BLaER1 (cell line): ENCODE measurements at regions not wholly inside any gene's neighbourhood (a gene's known extent, or its start where the extent isn't known, plus 50 kb on each side); places are given as distances from the start of the nearest gene placed in this dataset.
"Not testable (repeated sequence)": the region's sequence is repeated elsewhere in the genome, so short reads cannot be mapped to it uniquely, and the experiment has no call there.

Source experiments
- H3K27ac ChIP-seq: shearing (Covaris generic); formaldehyde crosslinking; 2 replicates; pipeline ENCODE4 v1.8.1; 2022
- H3K27me3 ChIP-seq: shearing (Covaris generic); formaldehyde crosslinking; 2 replicates; pipeline ENCODE4 v1.8.1; 2022
- H3K36me3 ChIP-seq: shearing (Covaris generic); formaldehyde crosslinking; 2 replicates; pipeline ENCODE4 v1.8.1; 2022
- H3K4me1 ChIP-seq: shearing (Covaris generic); formaldehyde crosslinking; 2 replicates; pipeline ENCODE4 v1.8.1; 2022
- H3K4me2 ChIP-seq: shearing (Covaris generic); formaldehyde crosslinking; 2 replicates; pipeline ENCODE4 v1.8.1; 2022
- H3K4me3 ChIP-seq: shearing (Covaris generic); formaldehyde crosslinking; 2 replicates; pipeline ENCODE4 v1.8.1; 2022
- H3K9ac ChIP-seq: shearing (Covaris generic); formaldehyde crosslinking; 2 replicates; pipeline ENCODE4 v1.8.1; 2022
- H3K9me3 ChIP-seq: shearing (Covaris generic); formaldehyde crosslinking; 2 replicates; pipeline ENCODE4 v1.8.1; 2022
- H4K20me1 ChIP-seq: shearing (Covaris generic); formaldehyde crosslinking; 2 replicates; pipeline ENCODE4 v1.8.1; 2022
- Cebpa-rat ChIP-seq: shearing (Covaris generic); IDR thresholded peaks from 2 replicates; pipeline ENCODE4 v1.8.1; 2022

DNA sequence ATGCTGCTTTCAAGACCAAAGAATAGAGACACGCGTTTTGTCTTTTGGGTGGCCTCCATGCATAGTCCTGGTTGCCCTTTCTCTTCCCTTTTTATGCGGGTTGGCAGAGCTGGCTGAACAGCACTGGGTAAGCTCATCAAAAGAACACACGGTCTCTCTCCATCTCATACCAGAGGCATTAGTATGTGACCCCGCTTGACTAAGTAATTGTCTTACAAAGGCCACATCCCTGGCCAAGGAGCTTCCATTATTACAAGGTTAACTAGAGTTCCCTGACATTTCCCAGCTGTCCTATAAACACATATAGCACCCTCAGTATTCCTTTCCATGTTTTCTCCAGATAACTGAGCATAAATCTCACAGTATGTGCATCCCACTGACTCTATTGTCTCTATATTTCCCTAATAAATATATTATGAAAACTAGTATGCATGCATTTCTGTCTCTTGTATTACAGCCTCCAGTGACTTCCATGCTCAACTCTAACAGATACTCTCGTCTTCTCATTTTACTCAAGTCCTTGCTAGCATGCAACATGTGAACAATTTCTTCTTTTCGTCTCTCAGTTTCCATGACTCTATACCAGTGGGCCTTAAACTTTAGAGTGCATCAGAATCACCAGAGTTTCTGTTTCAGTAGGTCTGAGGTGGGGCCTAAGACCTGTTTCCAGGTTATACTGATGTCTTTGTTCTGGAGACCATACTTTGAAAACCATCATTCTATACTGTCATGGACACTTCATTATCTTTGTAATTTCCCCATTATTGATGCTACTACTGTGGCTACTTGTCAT, 247.7 kb upstream of the ARSJ start:
- no peaks in the 10 kb centered on the region for H3K9me3 ChIP-seq
- no peaks in the 10 kb centered on the region for H4K20me1 ChIP-seq
- no peak overlapping the region for H3K4me2 ChIP-seq
- no peak for TF ChIP-seq Cebpa-rat
- H3K27me3 ChIP-seq: no peaks in the 10 kb centered on the region
- peaks cover 6% of the 10 kb centered on the region for H3K4me1 ChIP-seq
- no peak overlapping the region for H3K9ac ChIP-seq
- no peaks in the 10 kb centered on the region for H3K36me3 ChIP-seq
- H3K4me3 ChIP-seq: no peak overlapping the region
- H3K27ac ChIP-seq: no peak overlapping the region

DNA sequence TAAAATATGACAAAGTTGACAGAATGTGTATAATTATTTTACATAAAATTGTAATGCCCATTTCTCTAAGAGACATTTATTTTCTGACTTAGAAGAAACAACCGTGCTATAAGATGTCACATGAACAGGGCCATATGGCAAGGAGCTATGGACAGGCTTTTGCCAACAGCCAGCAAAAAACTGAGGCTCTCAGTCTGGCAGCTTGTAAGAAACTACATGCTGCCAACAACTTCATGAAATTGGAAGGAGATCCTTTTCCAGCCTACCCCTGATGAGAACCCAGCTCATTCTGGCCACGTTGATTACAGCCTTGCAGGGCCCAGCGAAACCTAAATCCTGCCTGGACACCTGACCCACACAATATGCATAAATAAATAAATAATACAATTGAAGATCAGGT, 250.3 kb upstream of the ARSJ start:
- no peak overlapping the region for H3K27ac ChIP-seq
- no peaks in the 10 kb centered on the region for H4K20me1 ChIP-seq
- H3K4me1 ChIP-seq: peaks cover 6% of the 10 kb centered on the region
- H3K36me3 ChIP-seq: no peaks in the 10 kb centered on the region
- no peak overlapping the region for H3K4me2 ChIP-seq
- H3K27me3 ChIP-seq: no peaks in the 10 kb centered on the region
- H3K4me3 ChIP-seq: no peak overlapping the region
- no peaks in the 10 kb centered on the region for H3K9me3 ChIP-seq
- no peak overlapping the region for H3K9ac ChIP-seq
- TF ChIP-seq Cebpa-rat: no peak

DNA sequence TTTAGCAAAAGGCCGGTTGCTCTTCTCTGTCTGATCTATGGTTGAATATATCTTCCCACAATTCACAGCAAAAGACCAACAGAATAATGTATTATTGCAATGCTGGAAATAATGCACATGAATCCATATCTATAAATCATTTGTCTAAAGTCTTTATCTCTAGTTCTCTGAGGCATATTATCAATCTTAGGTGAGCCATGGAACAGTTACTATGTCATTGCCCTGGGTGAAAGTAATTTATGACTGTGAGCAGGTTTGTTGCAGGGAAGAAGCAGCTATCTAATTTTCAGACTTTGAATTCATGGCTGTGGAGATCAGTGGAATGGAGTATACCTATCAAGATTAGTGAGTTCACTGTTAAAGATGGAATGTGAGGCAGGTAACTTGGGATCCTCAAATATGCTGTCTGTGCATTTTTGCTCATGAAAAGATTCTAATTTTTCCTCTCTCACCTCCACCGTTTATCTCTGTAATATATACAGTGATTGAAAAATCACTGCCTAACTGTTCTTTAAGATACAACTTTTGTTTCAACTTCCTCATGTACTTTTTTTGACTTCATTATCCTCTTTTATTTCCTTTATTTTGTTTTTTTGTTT, 256.8 kb upstream of the ARSJ start:
- Histone ChIP-seq H3K36me3 (no peaks in the 10 kb centered on the region), H3K4me3 (no peak overlapping the region), H3K4me2 (no peak overlapping the region), H4K20me1 (no peaks in the 10 kb centered on the region), H3K27me3 (no peaks in the 10 kb centered on the region), H3K4me1 (peaks cover 4% of the 10 kb centered on the region), H3K27ac (no peak overlapping the region), H3K9me3 (no peaks in the 10 kb centered on the region), H3K9ac (no peak overlapping the region)
- TF ChIP-seq Cebpa-rat: no peak

DNA sequence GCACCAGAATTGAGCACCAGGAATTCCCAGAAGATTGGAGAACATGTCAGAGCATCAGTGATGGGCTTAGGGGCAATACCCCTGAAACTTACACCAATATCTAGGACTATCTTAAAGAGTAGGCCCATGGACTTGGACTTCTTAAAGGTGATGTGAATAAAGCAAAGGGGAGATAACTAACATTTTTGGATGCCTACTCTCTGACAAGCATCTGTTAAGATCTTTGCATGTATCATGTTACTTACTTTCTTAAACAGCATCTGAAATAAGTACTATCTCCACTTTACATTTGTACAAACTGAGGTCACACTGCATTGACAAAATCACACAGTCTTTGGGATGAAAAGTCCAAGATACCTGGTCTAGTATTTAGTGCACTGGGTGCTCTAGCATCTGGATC, 258.6 kb upstream of the ARSJ start:
- Histone ChIP-seq H3K4me3 (no peak overlapping the region), H3K36me3 (no peaks in the 10 kb centered on the region), H4K20me1 (no peaks in the 10 kb centered on the region), H3K4me2 (no peak overlapping the region), H3K9ac (no peak overlapping the region), H3K9me3 (no peaks in the 10 kb centered on the region), H3K27me3 (no peaks in the 10 kb centered on the region), H3K27ac (no peak overlapping the region), H3K4me1 (no peaks in the 10 kb centered on the region)
- no peak for TF ChIP-seq Cebpa-rat

GRCh38 chr4:114249561-114249960, 270.1 kb upstream of the ARSJ start:
- H3K9me3 ChIP-seq: no peaks in the 10 kb centered on the region
- no peak overlapping the region for H3K4me2 ChIP-seq
- no peaks in the 10 kb centered on the region for H3K4me1 ChIP-seq
- no peak overlapping the region for H3K9ac ChIP-seq
- no peaks in the 10 kb centered on the region for H3K36me3 ChIP-seq
- no peak for TF ChIP-seq Cebpa-rat
- H3K27ac ChIP-seq: no peak overlapping the region
- H3K4me3 ChIP-seq: no peak overlapping the region
- no peaks in the 10 kb centered on the region for H3K27me3 ChIP-seq
- no peaks in the 10 kb centered on the region for H4K20me1 ChIP-seq

GRCh38 chr4:114249976-114250375, 270.5 kb upstream of the ARSJ start:
- Histone ChIP-seq H3K4me3 (no peak overlapping the region), H3K9me3 (no peaks in the 10 kb centered on the region), H3K27me3 (no peaks in the 10 kb centered on the region), H3K9ac (no peak overlapping the region), H4K20me1 (no peaks in the 10 kb centered on the region), H3K27ac (no peak overlapping the region), H3K4me1 (no peaks in the 10 kb centered on the region), H3K36me3 (no peaks in the 10 kb centered on the region), H3K4me2 (no peak overlapping the region)
- TF ChIP-seq Cebpa-rat: no peak

DNA sequence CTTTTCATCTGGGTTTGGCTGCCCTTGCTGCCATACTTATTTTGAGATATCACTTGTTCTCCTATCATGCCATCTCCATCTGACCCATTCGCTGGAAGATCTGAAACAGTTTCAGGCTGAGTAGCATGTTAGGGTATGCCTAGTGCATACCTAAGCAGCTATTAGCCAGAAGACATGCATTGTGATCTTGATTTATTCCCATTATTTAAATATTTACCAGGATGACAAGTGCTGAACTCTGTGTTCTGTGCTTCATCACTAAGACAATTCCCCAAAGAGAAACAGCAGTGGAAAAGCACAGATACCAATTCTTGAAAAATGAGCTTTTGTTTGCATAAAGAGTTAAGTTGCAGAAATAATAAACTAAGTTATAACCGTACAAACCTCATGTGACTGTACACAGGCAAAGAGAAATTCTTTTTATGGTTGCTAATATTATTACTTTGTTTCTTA, 271.0 kb upstream of the ARSJ start:
- H4K20me1 ChIP-seq: no peaks in the 10 kb centered on the region
- H3K4me1 ChIP-seq: no peaks in the 10 kb centered on the region
- H3K4me3 ChIP-seq: no peak overlapping the region
- H3K36me3 ChIP-seq: no peaks in the 10 kb centered on the region
- no peak overlapping the region for H3K27ac ChIP-seq
- H3K9ac ChIP-seq: no peak overlapping the region
- no peaks in the 10 kb centered on the region for H3K9me3 ChIP-seq
- H3K27me3 ChIP-seq: no peaks in the 10 kb centered on the region
- TF ChIP-seq Cebpa-rat: no peak
- no peak overlapping the region for H3K4me2 ChIP-seq

- Histone ChIP-seq H3K9me3 (no peaks in the 10 kb centered on the region), H3K9ac (no peak overlapping the region), H3K27me3 (no peaks in the 10 kb centered on the region), H3K4me2 (no peak overlapping the region), H3K27ac (no peak overlapping the region), H3K4me1 (no peaks in the 10 kb centered on the region), H3K36me3 (no peaks in the 10 kb centered on the region), H4K20me1 (no peaks in the 10 kb centered on the region), H3K4me3 (no peak overlapping the region)
- no peak for TF ChIP-seq Cebpa-rat
Measured at GRCh38 chr4:114251020-114251419, 271.6 kb upstream of the ARSJ start.

GRCh38 chr4:114252499-114252898, 273.1 kb upstream of the ARSJ start:
- H3K9ac ChIP-seq: no peak overlapping the region
- no peak overlapping the region for H3K4me2 ChIP-seq
- no peaks in the 10 kb centered on the region for H3K27me3 ChIP-seq
- H3K36me3 ChIP-seq: no peaks in the 10 kb centered on the region
- H4K20me1 ChIP-seq: no peaks in the 10 kb centered on the region
- no peak overlapping the region for H3K27ac ChIP-seq
- no peak overlapping the region for H3K4me3 ChIP-seq
- H3K9me3 ChIP-seq: no peaks in the 10 kb centered on the region
- no peak for TF ChIP-seq Cebpa-rat
- no peaks in the 10 kb centered on the region for H3K4me1 ChIP-seq

DNA sequence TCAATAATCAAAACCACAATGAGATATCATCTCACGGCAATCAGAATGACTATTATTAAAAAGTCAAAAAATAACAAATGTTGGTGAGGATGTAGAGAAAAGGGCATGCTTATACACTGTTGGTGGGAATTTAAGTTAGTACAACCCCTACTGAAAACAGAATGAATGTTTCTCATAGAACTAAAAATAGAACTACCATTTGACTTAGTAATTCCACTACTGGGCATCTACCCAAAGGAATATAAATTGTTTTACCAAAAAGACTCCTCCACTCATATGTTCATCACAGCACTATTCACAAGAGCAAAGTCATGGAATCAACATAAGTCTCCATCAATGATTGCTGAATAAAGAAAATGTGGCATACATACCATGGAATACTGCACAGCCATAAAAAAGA, 278.1 kb upstream of the ARSJ start:
- Histone ChIP-seq H3K36me3 (no peaks in the 10 kb centered on the region), H3K9me3 (no peaks in the 10 kb centered on the region), H3K4me2 (no peak overlapping the region), H3K9ac (no peak overlapping the region), H3K4me3 (no peak overlapping the region), H3K27ac (no peak overlapping the region), H3K27me3 (no peaks in the 10 kb centered on the region), H3K4me1 (no peaks in the 10 kb centered on the region), H4K20me1 (no peaks in the 10 kb centered on the region)
- TF ChIP-seq Cebpa-rat: no peak

GRCh38 chr4:114262421-114262820, 283.0 kb upstream of the ARSJ start:
- not testable (repeated sequence) for H3K9me3 ChIP-seq, H3K4me2 ChIP-seq, H4K20me1 ChIP-seq, H3K4me1 ChIP-seq, H3K36me3 ChIP-seq, H3K9ac ChIP-seq, H3K27ac ChIP-seq, H3K27me3 ChIP-seq, H3K4me3 ChIP-seq
